Panc1 (cell line): ENCODE measurements at regions not wholly inside any gene's neighbourhood (a gene's known extent, or its start where the extent isn't known, plus 50 kb on each side); places are given as distances from the start of the nearest gene placed in this dataset.

Source experiments
- POLR2AphosphoS5 ChIP-seq: IDR thresholded peaks from 2 replicates; pipeline ENCODE4 v1.6.1; 2012; ENCODE audit warnings: mild to moderate bottlenecking, low read depth, low read length, moderate library complexity
- SIN3A ChIP-seq: IDR thresholded peaks from 2 replicates; pipeline ENCODE4 v1.6.1; 2012; ENCODE audit warnings: low read depth, mild to moderate bottlenecking, low read length, moderate library complexity, borderline replicate concordance; ENCODE audit not compliant: insufficient read depth
- TF ChIP-seq, protein P1 (sequence below): fragments of 450-650 bp; IDR thresholded peaks from 2 replicates; pipeline ENCODE4 v1.5.1; 2017; ENCODE audit warnings: mild to moderate bottlenecking
- TF ChIP-seq, protein P2 (sequence below), 2 experiments: IDR thresholded peaks; 2 replicates each; pipeline ENCODE4 v1.6.1; 2011 to 2012; ENCODE audit warnings: low read depth in 2 of 2, control low read depth in 1 of 2, low read length in 1 of 2, mild to moderate bottlenecking in 1 of 2, moderate library complexity in 1 of 2; ENCODE audit not compliant: insufficient read depth in 1 of 2

DNA sequence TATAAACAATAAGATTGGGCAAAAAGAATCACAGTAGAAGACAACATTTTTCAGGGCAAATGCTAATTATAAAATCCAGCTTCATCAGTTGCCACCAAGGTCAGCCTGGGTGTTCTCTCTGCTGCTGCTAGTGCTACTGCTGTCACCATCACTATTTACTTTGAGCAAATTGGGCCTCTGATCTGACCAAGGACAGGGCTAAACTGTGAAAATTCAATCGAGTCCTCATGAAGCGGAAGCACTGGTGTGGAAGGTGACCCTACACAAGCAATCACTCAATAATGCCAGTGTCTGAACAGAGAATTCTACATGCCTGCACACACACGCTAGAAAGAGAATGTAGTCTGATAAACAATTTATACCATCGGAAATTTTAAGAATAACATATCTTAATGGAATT is 122.9 kb upstream of the TTC29 start:
- TF ChIP-seq, protein P1, sequence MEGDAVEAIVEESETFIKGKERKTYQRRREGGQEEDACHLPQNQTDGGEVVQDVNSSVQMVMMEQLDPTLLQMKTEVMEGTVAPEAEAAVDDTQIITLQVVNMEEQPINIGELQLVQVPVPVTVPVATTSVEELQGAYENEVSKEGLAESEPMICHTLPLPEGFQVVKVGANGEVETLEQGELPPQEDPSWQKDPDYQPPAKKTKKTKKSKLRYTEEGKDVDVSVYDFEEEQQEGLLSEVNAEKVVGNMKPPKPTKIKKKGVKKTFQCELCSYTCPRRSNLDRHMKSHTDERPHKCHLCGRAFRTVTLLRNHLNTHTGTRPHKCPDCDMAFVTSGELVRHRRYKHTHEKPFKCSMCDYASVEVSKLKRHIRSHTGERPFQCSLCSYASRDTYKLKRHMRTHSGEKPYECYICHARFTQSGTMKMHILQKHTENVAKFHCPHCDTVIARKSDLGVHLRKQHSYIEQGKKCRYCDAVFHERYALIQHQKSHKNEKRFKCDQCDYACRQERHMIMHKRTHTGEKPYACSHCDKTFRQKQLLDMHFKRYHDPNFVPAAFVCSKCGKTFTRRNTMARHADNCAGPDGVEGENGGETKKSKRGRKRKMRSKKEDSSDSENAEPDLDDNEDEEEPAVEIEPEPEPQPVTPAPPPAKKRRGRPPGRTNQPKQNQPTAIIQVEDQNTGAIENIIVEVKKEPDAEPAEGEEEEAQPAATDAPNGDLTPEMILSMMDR = no peak
- TF ChIP-seq POLR2AphosphoS5 (no peak), SIN3A (no peak)
- TF ChIP-seq, protein P2, sequence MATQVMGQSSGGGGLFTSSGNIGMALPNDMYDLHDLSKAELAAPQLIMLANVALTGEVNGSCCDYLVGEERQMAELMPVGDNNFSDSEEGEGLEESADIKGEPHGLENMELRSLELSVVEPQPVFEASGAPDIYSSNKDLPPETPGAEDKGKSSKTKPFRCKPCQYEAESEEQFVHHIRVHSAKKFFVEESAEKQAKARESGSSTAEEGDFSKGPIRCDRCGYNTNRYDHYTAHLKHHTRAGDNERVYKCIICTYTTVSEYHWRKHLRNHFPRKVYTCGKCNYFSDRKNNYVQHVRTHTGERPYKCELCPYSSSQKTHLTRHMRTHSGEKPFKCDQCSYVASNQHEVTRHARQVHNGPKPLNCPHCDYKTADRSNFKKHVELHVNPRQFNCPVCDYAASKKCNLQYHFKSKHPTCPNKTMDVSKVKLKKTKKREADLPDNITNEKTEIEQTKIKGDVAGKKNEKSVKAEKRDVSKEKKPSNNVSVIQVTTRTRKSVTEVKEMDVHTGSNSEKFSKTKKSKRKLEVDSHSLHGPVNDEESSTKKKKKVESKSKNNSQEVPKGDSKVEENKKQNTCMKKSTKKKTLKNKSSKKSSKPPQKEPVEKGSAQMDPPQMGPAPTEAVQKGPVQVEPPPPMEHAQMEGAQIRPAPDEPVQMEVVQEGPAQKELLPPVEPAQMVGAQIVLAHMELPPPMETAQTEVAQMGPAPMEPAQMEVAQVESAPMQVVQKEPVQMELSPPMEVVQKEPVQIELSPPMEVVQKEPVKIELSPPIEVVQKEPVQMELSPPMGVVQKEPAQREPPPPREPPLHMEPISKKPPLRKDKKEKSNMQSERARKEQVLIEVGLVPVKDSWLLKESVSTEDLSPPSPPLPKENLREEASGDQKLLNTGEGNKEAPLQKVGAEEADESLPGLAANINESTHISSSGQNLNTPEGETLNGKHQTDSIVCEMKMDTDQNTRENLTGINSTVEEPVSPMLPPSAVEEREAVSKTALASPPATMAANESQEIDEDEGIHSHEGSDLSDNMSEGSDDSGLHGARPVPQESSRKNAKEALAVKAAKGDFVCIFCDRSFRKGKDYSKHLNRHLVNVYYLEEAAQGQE (IDR thresholded peaks at IDR 0.05; ENCODE audit: insufficient read depth in 1 of 2, low read depth in 2 of 2, low read length in 1 of 2) = no peak
